GM12878 (cell line): ENCODE measurements at regions not wholly inside any gene's neighbourhood (a gene's known extent, or its start where the extent isn't known, plus 50 kb on each side); places are given as distances from the start of the nearest gene placed in this dataset.

ENCODE experiments used
- EZH2 ChIP-seq: IDR thresholded peaks from 2 replicates; pipeline ENCODE4 v1.6.1; 2012; ENCODE audit warnings: low read depth, mild to moderate bottlenecking, control low read depth, inconsistent platforms, low read length, borderline replicate concordance; ENCODE audit not compliant: control insufficient read depth
- PAX8 ChIP-seq: fragments of 450-650 bp; IDR thresholded peaks from 2 replicates; pipeline ENCODE4 v1.6.1; 2017; ENCODE audit warnings: mild to moderate bottlenecking, moderate library complexity
- TAF1 ChIP-seq: IDR thresholded peaks from 2 replicates; pipeline ENCODE4 v1.6.1; 2011; ENCODE audit warnings: mild to moderate bottlenecking, low read depth, low read length, borderline replicate concordance
- ZZZ3 ChIP-seq: IDR thresholded peaks from 2 replicates; pipeline ENCODE4 v1.6.1; 2011; ENCODE audit warnings: low read depth; ENCODE audit not compliant: control insufficient read depth, insufficient read length

DNA sequence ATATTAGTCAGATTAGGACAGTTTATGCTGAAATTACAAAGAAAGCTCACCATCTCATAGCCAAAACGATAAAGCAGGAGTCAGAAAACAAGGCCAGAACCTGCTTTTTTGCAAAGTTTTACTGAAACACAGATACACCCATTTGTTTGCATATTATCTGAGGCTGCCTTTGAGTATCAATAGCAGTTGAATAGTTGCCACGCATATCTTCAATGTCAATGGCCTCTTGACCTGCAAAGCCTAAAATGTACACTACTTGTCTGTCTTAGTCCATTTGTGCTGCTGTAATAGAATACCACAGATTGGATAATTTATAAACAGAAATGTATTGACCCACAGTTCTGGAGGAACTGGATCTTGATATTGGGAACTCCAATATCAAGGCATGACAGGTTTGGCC lies 94.1 kb upstream of the NT5E start:
- TF ChIP-seq ZZZ3 (no peak), PAX8 (no peak), TAF1 (no peak), EZH2 (no peak)
